HG02642 (cell line): ENCODE measurements at regions not wholly inside any gene's neighbourhood (a gene's known extent, or its start where the extent isn't known, plus 50 kb on each side); places are given as distances from the start of the nearest gene placed in this dataset.
"Not testable (repeated sequence)": the region's sequence is repeated elsewhere in the genome, so short reads cannot be mapped to it uniquely, and the experiment has no call there.

Experiments
- ATAC-seq: cut with Tn5 transposase; IDR thresholded peaks from one replicate; pipeline ENCODE4 v1.9.1; 2021; ENCODE audit warnings: mild to moderate bottlenecking; ENCODE audit not compliant: unreplicated experiment, poor library complexity

- no peak for ATAC-seq
These were observed 284.6 kb upstream of the PROK2 start for GRCh38 chr3:72069543-72069942.

GRCh38 chr3:72068621-72069020 lies 283.7 kb upstream of the PROK2 start:
- no peak for ATAC-seq

DNA sequence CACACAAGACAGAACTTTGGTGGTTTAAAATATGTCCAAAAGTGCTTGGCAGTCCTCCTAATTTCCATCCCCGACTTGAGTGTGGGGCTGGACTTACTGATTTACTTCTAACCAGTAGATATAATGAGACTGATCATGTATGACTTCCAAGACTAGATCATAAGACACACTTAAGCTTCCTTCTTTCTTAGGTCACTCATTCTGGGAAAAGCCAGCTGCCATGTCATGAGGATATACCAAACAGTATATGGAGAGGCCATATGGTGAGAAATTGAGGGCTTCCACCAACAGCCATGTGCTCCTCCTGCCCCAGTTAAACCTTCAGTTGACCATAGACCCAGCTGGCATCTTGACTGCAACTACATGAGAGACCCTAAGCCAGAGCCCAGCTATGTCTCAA lies 282.8 kb upstream of the PROK2 start:
- ATAC-seq, result no peak

DNA sequence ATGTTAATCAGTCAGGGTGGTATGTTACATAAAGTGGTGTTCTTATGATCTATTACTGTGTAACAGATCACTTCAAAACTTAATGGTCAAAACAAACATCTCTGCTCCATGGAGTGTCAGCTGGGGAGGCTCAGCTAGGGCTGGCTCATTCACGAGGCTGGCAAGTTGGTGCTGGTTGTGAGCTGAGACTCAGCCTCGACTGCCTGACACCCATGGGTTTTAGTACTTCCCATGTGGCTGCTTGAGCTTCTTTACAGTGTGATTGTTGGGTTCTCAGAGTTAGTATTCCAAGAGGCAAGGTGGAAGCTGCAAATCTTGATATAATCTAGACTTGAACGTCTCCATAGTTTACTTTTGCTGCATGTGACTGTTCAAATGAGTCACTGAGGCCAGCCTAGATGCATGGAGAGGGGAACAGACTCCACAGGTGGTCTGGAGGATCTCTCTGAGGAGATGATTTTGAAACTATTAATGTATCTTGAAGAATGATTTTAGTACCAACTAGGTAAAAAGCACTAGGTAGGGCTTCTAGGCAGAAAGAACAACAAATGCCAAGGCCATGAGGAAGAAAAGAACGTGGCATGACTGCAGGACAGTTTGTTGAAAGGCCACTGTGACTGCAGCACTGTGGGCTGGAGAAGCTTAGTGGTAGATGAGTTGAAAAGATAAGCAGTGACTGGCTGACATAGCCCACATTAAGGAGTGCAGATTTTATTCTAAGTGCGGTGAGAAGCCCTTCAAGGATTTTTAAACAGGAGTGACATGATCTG lies 281.1 kb upstream of the PROK2 start:
- no peak for ATAC-seq

GRCh38 chr3:72065236-72065635 lies 280.3 kb upstream of the PROK2 start:
- no peak for ATAC-seq

GRCh38 chr3:72064727-72065126 lies 279.8 kb upstream of the PROK2 start:
- not testable (repeated sequence) for ATAC-seq

DNA sequence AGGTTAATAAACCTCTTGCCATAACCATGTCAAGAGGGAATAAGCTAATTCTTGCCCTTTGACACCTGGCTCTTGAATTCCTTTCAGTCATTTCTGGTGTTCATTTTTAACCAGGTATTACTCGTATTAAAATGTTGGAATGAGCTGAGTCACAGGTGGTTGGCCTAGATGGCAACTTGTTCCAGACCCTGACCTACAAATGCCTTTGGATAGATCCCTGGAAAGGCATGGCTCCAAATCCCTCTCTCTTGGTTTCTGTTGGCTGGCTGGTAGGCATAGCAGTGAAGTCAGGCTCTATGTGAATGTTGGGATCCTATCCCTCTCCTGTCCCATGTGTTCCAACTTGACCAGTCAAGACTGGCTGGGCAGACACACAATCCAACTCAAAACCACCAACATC lies 277.1 kb upstream of the PROK2 start:
- ATAC-seq, result no peak

DNA sequence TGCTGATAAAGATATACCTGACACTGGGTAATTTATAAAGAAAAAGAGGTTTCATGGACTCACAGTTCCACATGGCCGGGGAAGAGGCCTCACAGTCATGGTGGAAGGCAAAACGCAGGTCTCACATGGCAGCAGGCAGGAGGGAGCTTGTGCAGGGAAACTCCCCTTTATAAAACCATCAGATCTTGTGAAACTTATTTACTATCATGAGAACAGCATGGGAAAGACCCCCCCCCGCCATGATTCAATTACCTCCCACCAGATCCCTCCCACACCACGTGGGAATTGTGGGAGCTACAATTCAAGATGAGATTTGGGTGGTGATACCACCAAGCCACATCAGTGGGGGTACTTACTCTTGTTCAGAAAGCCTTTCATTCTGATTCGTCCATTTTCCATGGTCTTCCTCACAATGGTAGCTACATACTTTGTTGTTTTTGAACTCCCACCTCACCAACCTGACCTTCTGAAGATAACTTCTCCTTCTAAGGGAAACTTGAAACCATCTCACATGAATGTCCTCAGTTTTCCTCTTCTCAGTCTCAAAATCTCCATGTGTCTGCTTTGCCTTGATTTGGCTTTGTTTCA lies 275.6 kb upstream of the PROK2 start:
- no peak for ATAC-seq

- no peak for ATAC-seq
These were observed 273.6 kb upstream of the PROK2 start for GRCh38 chr3:72058493-72059081.

GRCh38 chr3:72055436-72055835 lies 270.5 kb upstream of the PROK2 start:
- no peak for ATAC-seq

DNA sequence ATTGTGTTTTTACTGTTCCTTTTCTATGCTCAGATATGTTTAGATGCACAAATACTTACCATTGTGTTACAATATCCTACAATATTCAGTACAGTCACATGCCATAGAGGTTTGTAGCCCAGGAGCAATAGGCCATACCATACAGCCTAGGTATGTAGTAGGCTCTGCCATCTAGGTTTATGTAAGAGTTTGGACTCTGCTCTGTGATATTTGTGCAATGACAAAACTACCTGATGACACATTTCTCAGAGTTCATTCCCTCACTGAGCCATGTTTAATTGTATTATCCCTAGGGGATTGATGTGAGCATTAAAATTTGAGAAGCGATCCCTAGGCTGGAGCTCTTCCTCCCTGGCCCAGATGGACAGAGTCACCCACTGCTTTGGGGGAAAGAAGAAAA lies 270.0 kb upstream of the PROK2 start:
- ATAC-seq, result no peak

GRCh38 chr3:72052841-72053409 lies 268.0 kb upstream of the PROK2 start:
- no peak for ATAC-seq

DNA sequence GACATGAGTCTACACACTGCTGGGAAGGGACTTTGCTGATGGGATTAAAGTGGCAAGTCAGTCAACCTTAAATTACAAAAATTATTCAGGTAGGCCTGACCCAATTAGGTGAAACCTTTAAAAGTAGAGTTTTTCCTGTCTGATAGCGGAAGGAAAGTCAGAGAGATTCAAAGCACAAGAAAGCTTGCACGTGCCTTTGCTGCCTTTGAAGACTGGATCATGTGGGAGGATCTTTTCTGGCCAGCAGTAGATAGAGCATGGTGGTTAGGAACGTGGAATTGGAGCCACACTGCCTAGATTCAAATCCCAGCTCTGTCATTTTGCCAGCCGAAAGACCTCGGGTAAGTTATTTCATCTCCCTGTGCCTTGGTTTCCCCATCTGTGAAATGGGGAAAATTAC lies 265.8 kb upstream of the PROK2 start:
- no peak for ATAC-seq

DNA sequence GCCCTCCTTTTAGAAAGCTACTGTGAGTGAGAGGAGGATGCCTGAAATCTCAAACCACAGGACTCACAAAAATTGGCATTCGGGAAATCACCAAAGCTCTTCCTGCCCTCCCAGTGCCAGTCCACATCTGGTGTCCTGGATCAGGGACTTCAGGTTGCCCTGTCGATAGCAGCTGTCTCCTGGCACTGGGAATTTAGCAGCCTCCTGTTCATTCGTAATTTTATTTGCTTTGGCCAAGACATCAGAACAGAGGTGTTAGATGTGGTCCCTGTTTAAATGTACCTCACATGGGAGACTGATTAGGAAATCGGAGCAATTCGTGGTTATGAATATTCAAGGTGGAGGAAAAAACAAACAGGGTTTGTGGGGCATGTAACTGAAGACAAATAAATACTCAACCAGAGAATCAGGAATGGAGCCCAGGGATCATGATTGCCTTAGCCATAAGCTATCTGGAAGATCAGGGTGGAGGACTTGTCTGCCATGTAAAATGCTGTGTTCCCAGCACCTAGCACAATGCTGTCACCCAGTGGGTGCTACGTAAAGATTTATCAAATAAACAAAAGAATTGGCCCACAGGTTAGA lies 265.2 kb upstream of the PROK2 start:
- ATAC-seq, result no peak

DNA sequence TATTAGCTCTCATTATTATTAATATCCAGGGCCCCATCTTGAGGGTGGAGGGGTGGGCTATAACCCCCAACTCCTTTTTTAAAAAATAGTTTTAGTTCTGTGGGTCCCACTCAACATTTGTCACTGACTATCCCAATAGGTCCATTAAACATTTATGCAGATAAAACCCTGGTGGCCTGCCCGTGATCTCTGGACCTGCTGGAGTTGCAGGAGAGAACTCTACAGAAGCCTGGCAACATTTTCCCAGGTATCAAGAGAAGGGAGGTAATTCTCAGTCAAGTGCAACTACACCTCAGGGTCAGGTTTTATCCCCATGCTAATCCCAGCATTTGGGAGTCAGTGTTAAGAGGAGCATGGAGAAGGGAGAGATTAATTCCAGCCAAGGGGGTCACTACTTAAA lies 264.4 kb upstream of the PROK2 start:
- no peak for ATAC-seq

- ATAC-seq, result no peak
These were observed 263.9 kb upstream of the PROK2 start for GRCh38 chr3:72048873-72049272.

DNA sequence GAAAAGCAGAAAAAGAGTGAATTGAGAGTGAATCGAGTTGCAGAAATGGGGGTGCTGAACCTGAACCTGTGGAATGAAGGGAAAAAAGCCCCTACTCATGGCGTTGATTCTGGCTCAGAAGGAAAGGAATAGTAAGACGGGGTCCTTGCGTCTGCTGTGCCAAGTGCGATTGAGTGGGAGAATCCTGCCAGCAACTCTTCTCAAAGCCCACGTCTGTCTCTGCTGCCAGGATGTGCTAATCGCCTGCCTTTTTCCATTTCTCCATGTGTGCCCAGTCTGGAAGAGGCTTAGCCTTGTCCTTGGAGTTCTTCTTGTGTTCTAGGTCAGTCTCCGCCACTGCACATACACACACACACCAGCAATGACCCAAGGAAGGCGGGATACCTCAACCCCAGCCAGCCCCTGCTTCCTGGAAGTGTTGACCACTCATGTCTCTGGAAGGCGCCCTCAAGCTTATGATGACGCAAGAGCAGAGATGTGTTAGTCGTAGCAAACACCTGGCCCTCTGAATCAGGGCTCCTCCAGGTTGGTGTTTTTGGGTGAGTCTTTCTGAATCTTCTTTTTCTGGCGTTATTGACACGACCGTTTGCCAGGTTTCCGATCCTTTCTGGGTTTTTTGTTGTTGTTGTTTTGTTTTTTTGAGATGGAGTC lies 262.4 kb upstream of the PROK2 start:
- no peak for ATAC-seq

GRCh38 chr3:72044231-72044855 lies 259.4 kb upstream of the PROK2 start:
- ATAC-seq, result no peak

GRCh38 chr3:72043204-72044133 lies 258.5 kb upstream of the PROK2 start:
- no peak for ATAC-seq
